SKM-1 treated with dmso at 0.1 percent for 144 hours (cell line): ENCODE measurements at regions not wholly inside any gene's neighbourhood (a gene's known extent, or its start where the extent isn't known, plus 50 kb on each side); places are given as distances from the start of the nearest gene placed in this dataset.
"Not testable (repeated sequence)": the region's sequence is repeated elsewhere in the genome, so short reads cannot be mapped to it uniquely, and the experiment has no call there.

Experiments
- DNase-seq: peaks from one replicate; lab custom pipeline; 2025; ENCODE audit not compliant: unreplicated experiment; lab: John Stamatoyannopoulos, UW

- DNase-seq, result peak; percentile 90
Measured at GRCh38 chr9:31542384-31543055, 841.9 kb upstream of the ACO1 start.

DNA sequence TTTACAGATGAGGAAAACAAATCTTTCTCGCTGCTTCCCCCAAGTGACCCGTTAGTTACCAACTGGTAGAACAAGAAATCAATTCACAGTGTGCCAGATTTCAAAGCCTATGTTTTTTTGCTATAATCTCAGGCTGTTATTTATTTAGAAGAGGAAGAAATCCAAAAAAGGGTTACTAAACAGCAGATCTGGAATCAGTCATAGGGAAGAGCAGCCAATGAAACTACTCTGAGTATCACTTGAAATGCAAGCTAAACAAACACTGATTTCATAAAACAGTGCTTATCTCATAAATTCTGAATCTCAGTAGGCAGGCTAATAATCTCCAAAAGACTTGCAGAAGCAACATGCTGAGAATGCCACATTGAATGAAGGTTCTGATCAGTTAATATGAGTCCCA lies 829.5 kb upstream of the ACO1 start:
- DNase-seq, result no peak

DNA sequence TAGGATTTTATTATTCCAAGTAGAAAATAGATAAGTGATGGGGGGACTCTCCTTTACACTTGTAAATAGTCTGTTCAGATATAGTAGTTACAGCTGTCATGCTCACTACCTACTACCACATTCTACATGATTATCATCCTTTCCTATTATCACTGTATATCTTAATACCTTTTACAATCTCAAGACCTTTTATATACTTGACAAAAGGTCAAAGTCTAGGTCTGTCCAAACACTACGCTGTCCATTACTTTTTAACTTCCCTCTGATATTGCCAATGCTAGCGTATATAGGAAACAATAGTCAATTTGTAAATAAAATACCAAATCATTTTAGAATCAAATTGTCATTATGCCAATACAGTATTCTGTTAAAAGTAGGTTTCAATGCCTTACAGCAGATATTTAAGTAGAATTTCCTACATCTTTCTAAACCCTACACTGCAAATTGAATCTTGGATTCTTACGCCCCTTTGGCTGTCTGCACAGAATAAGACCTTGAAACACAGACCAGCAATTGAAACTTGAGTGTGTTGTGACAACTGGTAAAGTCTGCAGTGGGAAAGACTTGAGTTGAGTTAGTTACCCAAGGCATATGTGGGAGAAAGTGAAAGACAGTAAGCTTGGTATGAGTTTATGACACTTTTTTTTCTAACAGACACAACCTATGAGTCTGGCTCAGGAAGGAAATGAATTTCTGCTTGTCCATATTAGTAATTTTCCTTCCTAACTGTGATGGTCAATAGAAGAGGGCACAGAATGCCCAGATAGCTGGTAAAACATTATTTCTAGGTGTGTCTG lies 827.6 kb upstream of the ACO1 start:
- DNase-seq, result no peak

DNA sequence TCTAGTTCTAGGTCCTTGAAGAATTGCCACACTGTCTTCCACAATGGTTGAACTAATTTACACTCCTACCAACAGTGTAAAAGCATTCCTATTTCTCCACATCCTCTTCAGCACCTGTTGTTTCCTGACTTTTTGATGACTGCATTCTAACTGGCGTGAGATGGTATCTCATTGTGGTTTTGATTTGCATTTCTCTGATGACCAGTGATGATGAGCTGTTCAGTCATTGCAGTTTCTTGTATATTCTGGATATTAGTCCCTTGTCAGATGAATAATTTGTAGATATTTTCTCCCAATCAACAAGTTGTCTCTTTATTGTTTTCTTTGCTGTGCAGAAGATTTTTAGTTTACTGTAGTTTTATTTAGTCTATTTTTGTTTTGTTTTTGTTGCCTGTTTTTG lies 812.3 kb upstream of the ACO1 start:
- DNase-seq, result not testable (repeated sequence)

DNA sequence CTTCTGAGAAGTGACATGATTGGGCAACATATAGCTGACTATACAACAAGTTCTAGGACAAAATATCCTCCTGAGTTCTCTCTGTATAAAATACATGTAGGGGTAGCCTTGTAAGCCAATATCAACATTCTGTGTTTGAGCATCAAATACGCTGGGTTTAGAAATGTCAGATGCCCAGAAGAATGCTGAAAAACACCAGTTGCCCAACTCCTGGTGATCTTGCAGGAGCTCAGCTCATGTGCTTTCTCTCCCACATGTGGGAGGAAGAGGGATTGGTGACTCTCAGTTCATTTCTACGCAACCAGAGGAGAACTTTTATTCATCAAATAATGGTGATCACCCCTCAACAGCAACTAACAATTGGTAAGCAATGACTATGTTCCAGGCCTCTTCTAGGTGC lies 810.9 kb upstream of the ACO1 start:
- no peak for DNase-seq

GRCh38 chr9:31574006-31574765 lies 810.3 kb upstream of the ACO1 start:
- DNase-seq, result no peak

DNA sequence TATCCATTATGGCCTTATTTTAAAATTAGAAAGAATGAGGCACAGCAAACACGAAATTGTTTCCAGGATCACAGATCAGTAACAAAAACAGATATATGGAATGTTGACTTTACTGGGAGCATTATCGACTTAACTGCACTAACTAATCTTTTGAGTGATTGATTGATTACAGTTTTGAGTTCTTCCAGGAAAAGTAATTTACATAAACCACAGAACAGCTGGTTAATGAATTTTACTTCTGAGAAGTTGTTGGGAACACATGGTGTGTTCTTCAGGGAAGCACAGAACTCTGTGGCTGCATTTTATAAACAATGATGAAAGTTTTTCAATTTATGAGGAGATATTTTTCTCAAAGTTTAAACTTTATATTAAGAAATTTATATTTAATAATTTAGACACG lies 802.4 kb upstream of the ACO1 start:
- no peak for DNase-seq

- DNase-seq, result no peak
Measured at GRCh38 chr9:31582561-31582960, 801.9 kb upstream of the ACO1 start.

DNA sequence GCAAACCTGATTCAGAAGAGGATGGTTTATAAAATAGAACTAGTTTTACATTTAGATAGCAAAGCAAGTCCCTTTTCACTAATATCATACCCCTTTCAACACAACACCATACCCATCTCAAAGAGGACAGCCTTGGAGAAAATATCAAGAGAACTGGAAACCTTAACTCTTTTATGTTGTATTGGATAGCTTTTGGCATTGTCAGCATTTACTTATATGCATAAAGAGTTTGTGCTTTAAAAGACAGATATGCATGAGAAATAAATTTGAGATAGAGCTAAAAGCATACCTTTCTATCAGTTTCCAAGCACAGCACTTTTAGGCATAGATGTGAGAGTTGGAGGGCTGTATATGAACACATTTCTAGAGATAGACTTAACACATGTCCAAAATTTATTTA lies 799.3 kb upstream of the ACO1 start:
- no peak for DNase-seq

DNA sequence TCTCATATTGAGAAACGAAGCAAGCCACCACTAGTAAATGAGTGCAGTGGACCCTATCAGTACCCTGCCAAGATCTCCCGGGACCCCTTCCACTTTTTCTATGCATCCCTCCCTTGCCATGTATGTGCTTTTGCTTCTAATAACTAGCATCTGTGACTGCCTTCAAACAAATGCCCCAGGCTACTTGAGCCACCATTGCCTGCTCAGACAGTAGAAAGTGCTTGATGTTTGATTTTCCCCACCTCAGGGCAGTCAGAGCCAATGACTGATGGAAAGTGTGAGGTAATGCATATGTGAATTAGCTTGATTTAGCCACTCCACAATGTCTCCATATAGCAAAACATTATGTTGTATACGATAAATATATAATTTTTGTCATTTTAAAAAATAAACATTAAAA lies 797.3 kb upstream of the ACO1 start:
- DNase-seq, result no peak

DNA sequence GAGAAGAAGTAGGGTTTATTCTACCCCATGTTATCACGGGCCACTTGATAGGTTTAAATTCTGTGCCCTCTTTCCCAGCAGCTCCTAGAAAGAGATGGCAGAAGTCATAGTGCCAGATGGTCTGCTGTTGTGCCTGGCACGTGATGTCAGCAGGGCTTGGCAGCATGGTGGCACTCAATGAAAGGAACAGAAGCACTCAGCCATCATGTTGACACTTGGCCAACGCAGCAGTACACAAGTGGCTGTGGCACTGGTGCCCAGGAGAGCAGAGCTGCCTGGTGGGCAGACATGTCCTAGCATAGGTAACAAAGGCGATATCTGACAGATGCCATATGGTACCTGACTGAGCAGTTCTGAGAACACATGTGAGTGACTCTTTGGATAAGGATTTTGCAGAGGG lies 796.4 kb upstream of the ACO1 start:
- DNase-seq, result no peak

- DNase-seq, result no peak
Measured at GRCh38 chr9:31588756-31589155, 795.7 kb upstream of the ACO1 start.

DNA sequence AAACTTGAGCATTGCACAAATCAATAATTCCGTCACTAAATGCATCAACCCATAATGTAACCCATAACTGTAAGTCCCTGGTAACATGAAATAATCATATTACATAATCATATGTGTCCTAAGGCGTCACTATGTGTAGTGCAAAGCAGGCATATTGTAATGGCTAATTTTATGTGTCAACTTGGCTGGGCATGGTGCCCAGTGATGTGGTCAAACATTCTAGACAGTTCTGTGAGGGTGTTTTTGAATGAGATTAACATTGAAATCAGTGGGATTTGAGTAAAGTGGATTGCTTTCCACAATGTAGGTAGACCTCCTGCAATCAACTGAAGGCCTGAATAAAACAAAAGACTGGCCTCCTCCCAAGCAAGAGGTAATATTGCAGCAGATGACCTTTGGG lies 794.4 kb upstream of the ACO1 start:
- DNase-seq, result no peak

DNA sequence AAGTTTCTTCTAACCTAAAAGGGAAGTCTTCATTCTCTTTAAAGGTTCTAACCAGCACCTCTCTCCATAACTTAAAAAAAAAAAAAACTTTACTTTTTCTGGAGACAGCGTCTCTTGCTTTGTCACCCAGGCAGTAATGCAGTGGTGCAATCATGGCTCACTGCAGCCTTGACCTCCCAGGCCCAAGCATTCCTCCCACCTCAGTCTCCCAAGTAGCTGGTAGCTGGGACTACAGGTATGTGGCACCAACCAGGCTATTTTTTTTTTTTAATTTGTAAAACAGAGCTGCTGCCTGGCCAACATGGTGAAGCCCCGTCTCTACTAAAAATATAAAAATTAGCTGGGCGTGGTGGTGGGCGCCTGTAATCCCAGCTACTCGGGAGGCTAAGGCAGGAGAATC lies 787.4 kb upstream of the ACO1 start:
- not testable (repeated sequence) for DNase-seq

DNA sequence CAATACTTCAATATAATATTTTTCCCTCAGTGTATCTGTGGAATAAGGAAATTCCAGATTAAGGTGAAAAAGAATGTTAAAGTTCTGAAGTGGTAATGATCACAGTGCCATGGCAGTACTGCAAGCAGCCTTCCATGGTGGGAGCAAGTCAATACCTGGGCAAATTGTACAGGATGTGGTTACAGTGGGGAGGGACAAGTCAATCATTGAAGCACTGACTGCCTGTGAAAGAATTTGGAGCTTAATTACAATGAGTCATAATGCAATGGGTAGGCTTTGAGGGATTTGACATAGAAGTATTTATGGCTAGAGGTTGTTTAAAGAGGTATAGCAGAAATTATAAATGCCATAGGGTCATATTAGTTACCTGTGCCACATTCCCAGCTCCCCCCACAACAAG lies 786.5 kb upstream of the ACO1 start:
- no peak for DNase-seq

- no peak for DNase-seq
Measured at GRCh38 chr9:31601666-31602065, 782.8 kb upstream of the ACO1 start.

DNA sequence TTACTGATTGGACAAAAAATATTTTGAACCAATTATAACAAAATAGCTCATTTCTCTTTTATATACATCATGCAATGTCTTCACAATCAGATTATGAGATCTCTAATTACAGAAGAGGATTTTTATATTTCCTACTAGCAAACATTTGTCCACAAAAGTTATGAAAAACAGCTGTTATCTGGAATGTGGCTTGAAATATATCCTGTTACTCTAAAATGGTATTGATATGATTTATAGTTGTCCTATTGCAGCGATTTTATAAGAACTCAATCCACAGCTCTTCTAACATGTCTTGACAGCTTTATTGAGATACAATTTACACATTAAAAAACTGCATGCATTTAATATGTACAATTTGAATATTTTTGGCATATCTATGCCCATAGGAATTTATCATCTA lies 779.9 kb upstream of the ACO1 start:
- no peak for DNase-seq

GRCh38 chr9:31605164-31605563 lies 779.3 kb upstream of the ACO1 start:
- no peak for DNase-seq

- DNase-seq, result no peak
Measured at GRCh38 chr9:31606678-31607077, 777.8 kb upstream of the ACO1 start.

DNA sequence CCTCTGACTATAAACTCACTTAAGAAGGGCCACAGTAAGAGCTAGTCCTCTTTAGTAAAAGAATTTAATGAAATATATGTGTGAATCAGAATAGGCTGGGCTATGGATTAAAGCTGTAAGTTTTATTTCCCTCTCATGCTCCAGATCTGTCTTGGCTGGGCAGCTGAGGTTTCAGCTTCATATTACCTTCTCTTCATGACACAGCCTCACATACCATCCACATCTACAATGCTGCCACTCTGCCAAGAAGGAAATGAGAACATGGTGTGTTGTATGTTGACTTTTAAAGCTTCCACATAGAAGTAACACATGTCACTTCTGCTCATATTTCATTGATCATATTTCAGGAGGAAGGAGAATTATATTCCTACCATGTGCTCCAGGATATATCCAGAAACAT lies 776.0 kb upstream of the ACO1 start:
- no peak for DNase-seq

GRCh38 chr9:31608881-31609280 lies 775.6 kb upstream of the ACO1 start:
- no peak for DNase-seq
